Nephron progenitor cell (in vitro differentiated cells): ENCODE measurements at regions not wholly inside any gene's neighbourhood (a gene's known extent, or its start where the extent isn't known, plus 50 kb on each side); places are given as distances from the start of the nearest gene placed in this dataset.

Source experiments
- DNase-seq: peaks from one replicate; pipeline ENCODE4 v3.0.0; 2021
- H3K27ac Mint-ChIP-seq: 2 replicates; pipeline ENCODE4 v1.8.0; 2021; ENCODE audit warnings: mild to moderate bottlenecking, moderate library complexity, mixed read lengths
- H3K27me3 Mint-ChIP-seq: 2 replicates; pipeline ENCODE4 v1.8.0; 2021; ENCODE audit warnings: mild to moderate bottlenecking, low read depth, mixed read lengths; ENCODE audit not compliant: poor library complexity
- H3K36me3 Mint-ChIP-seq: 2 replicates; pipeline ENCODE4 v1.8.0; 2021; ENCODE audit warnings: low read depth, mixed read lengths
- H3K4me1 Mint-ChIP-seq: 2 replicates; pipeline ENCODE4 v1.8.0; 2021; ENCODE audit warnings: mixed read lengths
- H3K4me3 Mint-ChIP-seq: 2 replicates; pipeline ENCODE4 v1.8.0; 2021; ENCODE audit warnings: mild to moderate bottlenecking, moderate library complexity, mixed read lengths
- H3K9me3 Mint-ChIP-seq: 2 replicates; pipeline ENCODE4 v1.8.0; 2021; ENCODE audit warnings: mild to moderate bottlenecking, moderate library complexity, mixed read lengths
- TF ChIP-seq, protein P1 (sequence below): fragments of 200-600 bp; sonication (generic); IDR thresholded peaks from 2 replicates; pipeline ENCODE4 v1.5.0; 2021; ENCODE audit warnings: antibody characterized with exemption

DNA sequence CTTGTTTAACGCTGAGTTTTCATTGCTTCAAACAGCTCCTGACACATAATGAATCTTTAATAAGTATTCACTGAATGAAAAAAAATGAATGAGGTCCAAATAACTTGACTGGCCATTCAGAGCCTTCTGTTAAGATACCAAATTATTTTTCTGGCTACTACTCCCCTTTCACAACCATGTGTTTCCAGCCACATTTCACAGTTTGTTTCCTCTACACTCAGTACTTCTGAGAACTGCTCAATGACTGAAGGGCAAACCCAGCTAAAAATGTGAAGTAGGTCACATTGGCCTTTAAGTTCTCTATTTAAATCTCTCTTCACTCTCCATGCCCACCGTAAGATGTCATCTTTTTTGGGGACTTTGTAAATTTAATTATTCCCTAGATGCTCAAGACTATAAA is 78.4 kb upstream of the KRR1 start:
- peaks cover 40% of the 10 kb centered on the region for H3K4me1 Mint-ChIP-seq
- H3K4me3 Mint-ChIP-seq = no peak overlapping the region
- peaks cover 7% of the 10 kb centered on the region for H3K9me3 Mint-ChIP-seq
- DNase-seq = no peak
- no peaks in the 10 kb centered on the region for H3K27me3 Mint-ChIP-seq
- TF ChIP-seq, protein P1, sequence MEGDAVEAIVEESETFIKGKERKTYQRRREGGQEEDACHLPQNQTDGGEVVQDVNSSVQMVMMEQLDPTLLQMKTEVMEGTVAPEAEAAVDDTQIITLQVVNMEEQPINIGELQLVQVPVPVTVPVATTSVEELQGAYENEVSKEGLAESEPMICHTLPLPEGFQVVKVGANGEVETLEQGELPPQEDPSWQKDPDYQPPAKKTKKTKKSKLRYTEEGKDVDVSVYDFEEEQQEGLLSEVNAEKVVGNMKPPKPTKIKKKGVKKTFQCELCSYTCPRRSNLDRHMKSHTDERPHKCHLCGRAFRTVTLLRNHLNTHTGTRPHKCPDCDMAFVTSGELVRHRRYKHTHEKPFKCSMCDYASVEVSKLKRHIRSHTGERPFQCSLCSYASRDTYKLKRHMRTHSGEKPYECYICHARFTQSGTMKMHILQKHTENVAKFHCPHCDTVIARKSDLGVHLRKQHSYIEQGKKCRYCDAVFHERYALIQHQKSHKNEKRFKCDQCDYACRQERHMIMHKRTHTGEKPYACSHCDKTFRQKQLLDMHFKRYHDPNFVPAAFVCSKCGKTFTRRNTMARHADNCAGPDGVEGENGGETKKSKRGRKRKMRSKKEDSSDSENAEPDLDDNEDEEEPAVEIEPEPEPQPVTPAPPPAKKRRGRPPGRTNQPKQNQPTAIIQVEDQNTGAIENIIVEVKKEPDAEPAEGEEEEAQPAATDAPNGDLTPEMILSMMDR = no peak
- no peak overlapping the region for H3K27ac Mint-ChIP-seq
- H3K36me3 Mint-ChIP-seq = peaks cover 14% of the 10 kb centered on the region

DNA sequence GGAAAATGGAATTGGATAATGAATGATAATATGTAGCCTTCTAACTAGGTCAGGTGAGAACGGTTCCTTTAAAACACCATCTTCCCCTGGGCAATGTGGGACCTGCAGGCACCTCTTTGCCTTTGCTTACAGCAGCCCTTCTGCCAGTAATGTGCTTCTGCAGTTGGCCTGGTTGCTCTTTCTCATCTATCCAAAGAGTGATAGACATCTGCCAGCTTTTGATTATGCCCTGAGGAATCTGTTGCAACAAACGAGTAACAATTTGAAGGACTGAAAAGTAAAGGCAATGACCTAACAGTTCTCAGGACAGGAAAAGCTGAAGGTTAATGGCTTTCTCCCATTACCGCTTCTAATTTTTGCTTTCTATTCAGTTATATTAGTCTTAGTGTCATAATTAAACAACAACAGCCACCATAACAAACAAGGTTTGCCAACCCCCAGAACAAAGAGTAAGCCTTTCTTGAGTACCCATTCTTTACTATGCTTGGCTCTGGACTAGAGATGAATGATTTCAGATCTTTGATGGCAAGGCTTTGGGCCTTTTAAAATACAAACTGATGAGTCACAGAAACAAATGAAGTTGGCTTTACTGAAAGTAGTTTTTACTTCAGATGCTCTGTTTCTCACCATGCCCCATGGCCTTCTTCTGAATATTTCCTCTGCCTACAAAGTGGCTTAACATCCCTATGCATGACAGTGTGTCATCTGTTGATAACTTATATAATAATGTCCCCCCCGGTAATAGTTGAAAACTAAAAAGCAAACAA is 76.1 kb upstream of the KRR1 start:
- Mint-ChIP-seq H3K36me3 (peaks cover 12% of the 10 kb centered on the region), H3K4me1 (peaks cover 32% of the 10 kb centered on the region), H3K9me3 (peaks cover 3% of the 10 kb centered on the region), H3K4me3 (no peak overlapping the region), H3K27ac (no peak overlapping the region), H3K27me3 (peaks cover 3% of the 10 kb centered on the region)
- TF ChIP-seq, protein P1 = no peak
- no peak for DNase-seq

DNA sequence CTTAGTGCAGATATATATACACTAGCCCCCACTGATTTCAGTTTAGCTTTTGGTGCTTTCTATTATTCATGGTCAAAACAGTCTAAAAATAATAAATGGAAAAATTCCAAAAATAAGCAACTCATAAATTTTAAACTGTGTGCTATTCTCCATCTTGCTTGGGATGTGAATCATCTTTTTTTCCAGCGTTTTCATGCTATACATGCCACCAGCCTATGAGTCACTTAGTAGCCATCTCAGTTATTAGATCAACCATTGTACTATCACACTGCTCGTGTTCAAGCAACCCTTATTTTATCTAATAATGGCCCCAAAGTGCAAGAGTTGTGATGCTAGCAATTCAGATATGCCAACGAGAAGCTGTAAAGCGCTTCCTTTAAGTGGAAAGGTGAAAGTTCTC is 73.9 kb upstream of the KRR1 start:
- peaks cover 12% of the 10 kb centered on the region for H3K36me3 Mint-ChIP-seq
- H3K4me3 Mint-ChIP-seq = no peak overlapping the region
- no peak for DNase-seq
- TF ChIP-seq, protein P1 = no peak
- H3K4me1 Mint-ChIP-seq = peaks cover 27% of the 10 kb centered on the region
- no peak overlapping the region for H3K27ac Mint-ChIP-seq
- peaks cover 3% of the 10 kb centered on the region for H3K9me3 Mint-ChIP-seq
- peaks cover 3% of the 10 kb centered on the region for H3K27me3 Mint-ChIP-seq

DNA sequence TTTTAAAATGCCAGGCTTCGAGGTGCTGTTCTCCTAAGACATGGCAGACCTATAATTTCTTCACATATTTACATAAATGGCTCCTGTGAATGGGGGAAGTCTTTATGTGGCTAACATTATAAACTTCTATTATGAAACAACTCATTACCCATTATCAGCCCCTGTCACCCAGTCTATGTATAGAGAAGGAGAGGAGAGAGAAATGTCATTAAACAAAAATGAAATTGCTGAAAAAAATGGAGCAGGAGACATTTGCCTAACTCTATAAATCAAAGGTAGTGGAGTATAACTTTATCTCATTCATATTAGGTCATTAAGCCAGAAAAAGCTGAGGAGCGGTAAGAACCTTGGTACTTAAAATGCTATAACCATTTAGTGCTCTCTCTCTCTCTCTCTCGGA is 71.9 kb upstream of the KRR1 start:
- no peak overlapping the region for H3K4me3 Mint-ChIP-seq
- H3K27ac Mint-ChIP-seq = no peak overlapping the region
- H3K9me3 Mint-ChIP-seq = peaks cover 3% of the 10 kb centered on the region
- DNase-seq = no peak
- TF ChIP-seq, protein P1 = no peak
- peaks cover 31% of the 10 kb centered on the region for H3K4me1 Mint-ChIP-seq
- H3K27me3 Mint-ChIP-seq = peaks cover 3% of the 10 kb centered on the region
- H3K36me3 Mint-ChIP-seq = peaks cover 4% of the 10 kb centered on the region

DNA sequence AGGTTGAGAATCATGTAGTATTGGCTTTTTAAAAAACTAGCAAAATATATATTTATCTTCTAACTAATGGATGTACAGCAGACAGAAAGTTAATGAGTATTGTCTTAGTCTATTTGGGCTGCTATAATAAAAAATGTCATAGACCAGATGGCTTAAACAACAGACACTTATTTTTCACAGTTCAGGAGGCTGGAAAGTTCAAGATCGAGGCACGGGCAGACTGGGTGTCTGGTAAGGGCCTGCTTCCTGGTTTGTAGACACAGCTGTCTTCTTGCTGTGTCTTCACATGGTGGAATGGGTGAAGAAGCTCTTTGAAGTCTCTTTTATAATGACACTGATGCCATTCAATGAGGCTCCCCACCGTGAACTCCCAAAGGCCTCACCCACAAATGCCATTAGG is 70.1 kb upstream of the KRR1 start:
- Mint-ChIP-seq H3K4me3 (no peak overlapping the region), H3K36me3 (no peaks in the 10 kb centered on the region), H3K4me1 (peaks cover 42% of the 10 kb centered on the region), H3K27ac (no peak overlapping the region), H3K9me3 (no peaks in the 10 kb centered on the region), H3K27me3 (peaks cover 3% of the 10 kb centered on the region)
- TF ChIP-seq, protein P1 = no peak
- no peak for DNase-seq

DNA sequence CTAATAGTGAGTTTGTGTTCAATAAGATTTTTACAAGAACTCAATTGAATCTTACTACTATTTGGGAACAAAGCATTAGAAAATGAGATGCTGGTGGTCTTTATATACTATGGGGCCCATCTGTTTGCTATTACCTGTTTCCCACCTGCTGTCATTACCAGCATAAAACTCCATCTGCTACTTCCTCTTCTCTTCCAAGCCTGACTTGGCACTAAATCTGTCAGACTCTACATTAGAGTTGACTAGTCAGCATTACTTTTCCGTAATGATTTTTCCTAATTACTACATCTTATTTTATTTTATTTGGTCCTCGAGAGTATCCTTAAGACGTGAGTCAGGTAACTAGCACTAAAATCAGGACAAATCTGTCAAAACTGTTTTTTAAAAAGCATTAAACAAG is 68.1 kb upstream of the KRR1 start:
- H3K27ac Mint-ChIP-seq = no peak overlapping the region
- no peak for DNase-seq
- no peaks in the 10 kb centered on the region for H3K9me3 Mint-ChIP-seq
- peaks cover 3% of the 10 kb centered on the region for H3K27me3 Mint-ChIP-seq
- no peaks in the 10 kb centered on the region for H3K36me3 Mint-ChIP-seq
- H3K4me3 Mint-ChIP-seq = no peak overlapping the region
- H3K4me1 Mint-ChIP-seq = peaks cover 44% of the 10 kb centered on the region
- TF ChIP-seq, protein P1 = no peak
